Trophoblast cell (in vitro differentiated cells and primary cell): ENCODE measurements at regions not wholly inside any gene's neighbourhood (a gene's known extent, or its start where the extent isn't known, plus 50 kb on each side); places are given as distances from the start of the nearest gene placed in this dataset.
"Not testable (repeated sequence)": the region's sequence is repeated elsewhere in the genome, so short reads cannot be mapped to it uniquely, and the experiment has no call there.

ENCODE experiments used
- DNase-seq, 2 donors: peaks; one replicate each; pipeline ENCODE4 v3.0.0-alpha.2; 2016
- H2AFZ ChIP-seq: 2 replicates; pipeline ENCODE4 v1.6.1; 2013; ENCODE audit warnings: low read length, moderate library complexity, mild to moderate bottlenecking; ENCODE audit not compliant: insufficient read depth, poor library complexity
- H2AK5ac ChIP-seq: 2 replicates; pipeline ENCODE4 v1.6.1; 2013; ENCODE audit warnings: mild to moderate bottlenecking, low read length
- H2BK120ac ChIP-seq: 2 replicates; pipeline ENCODE4 v1.6.1; 2013; ENCODE audit warnings: low read length, mild to moderate bottlenecking, moderate library complexity; ENCODE audit not compliant: insufficient read depth, poor library complexity
- H2BK12ac ChIP-seq: 2 replicates; pipeline ENCODE4 v1.6.1; 2013; ENCODE audit warnings: mild to moderate bottlenecking, low read length, moderate library complexity
- H2BK5ac ChIP-seq: 2 replicates; pipeline ENCODE4 v1.6.1; 2013; ENCODE audit warnings: low read length, low read depth, moderate library complexity, mild to moderate bottlenecking; ENCODE audit not compliant: poor library complexity
- H3K14ac ChIP-seq: 2 replicates; pipeline ENCODE4 v1.6.1; 2013; ENCODE audit warnings: mild to moderate bottlenecking, low read length
- H3K18ac ChIP-seq: 2 replicates; pipeline ENCODE4 v1.6.1; 2013; ENCODE audit warnings: mild to moderate bottlenecking, low read length
- H3K23ac ChIP-seq: 2 replicates; pipeline ENCODE4 v1.6.1; 2013; ENCODE audit warnings: low read length
- H3K27ac ChIP-seq: 2 replicates; pipeline ENCODE4 v1.5.1; 2013; ENCODE audit warnings: low read depth, mild to moderate bottlenecking, inconsistent platforms, low read length, moderate library complexity
- H3K27me3 ChIP-seq: 2 replicates; pipeline ENCODE4 v1.6.1; 2013; ENCODE audit warnings: inconsistent platforms, mild to moderate bottlenecking, low read length, moderate library complexity; ENCODE audit not compliant: insufficient read depth
- H3K36me3 ChIP-seq, 2 experiments: 1 replicate in 1 of 2; 2 replicates in 1 of 2; pipeline ENCODE4 v1.6.1; 2013; ENCODE audit warnings: low read length in 2 of 2, mild to moderate bottlenecking in 2 of 2, moderate library complexity in 1 of 2; ENCODE audit not compliant: insufficient read depth in 2 of 2, control insufficient read depth in 1 of 2
- H3K4ac ChIP-seq: 2 replicates; pipeline ENCODE4 v1.6.1; 2013; ENCODE audit warnings: low read depth, mild to moderate bottlenecking, low read length, moderate library complexity
- H3K4me1 ChIP-seq, 2 experiments: 1 replicate in 1 of 2; 2 replicates in 1 of 2; pipeline ENCODE4 v1.6.1; 2013; ENCODE audit warnings: low read length in 2 of 2, mild to moderate bottlenecking in 2 of 2, moderate library complexity in 1 of 2; ENCODE audit not compliant: insufficient read depth in 2 of 2, control insufficient read depth in 1 of 2
- H3K4me2 ChIP-seq: 2 replicates; pipeline ENCODE4 v1.6.1; 2013; ENCODE audit warnings: inconsistent platforms, mild to moderate bottlenecking, low read length, moderate library complexity
- H3K4me3 ChIP-seq: 2 replicates; pipeline ENCODE4 v1.5.1; 2013; ENCODE audit warnings: mild to moderate bottlenecking, low read depth, low read length, inconsistent platforms
- H3K79me1 ChIP-seq: one replicate; pipeline ENCODE4 v1.6.1; 2013; ENCODE audit warnings: low read length
- H3K79me2 ChIP-seq: 2 replicates; pipeline ENCODE4 v1.6.1; 2013; ENCODE audit warnings: low read length, mild to moderate bottlenecking; ENCODE audit not compliant: control insufficient read depth, insufficient read depth, poor library complexity
- H3K9ac ChIP-seq: 2 replicates; pipeline ENCODE4 v1.6.1; 2013; ENCODE audit warnings: mild to moderate bottlenecking, low read length
- H3K9me3 ChIP-seq: 2 replicates; pipeline ENCODE4 v1.6.1; 2013; ENCODE audit warnings: low read depth, mild to moderate bottlenecking, control low read depth, inconsistent platforms, low read length; ENCODE audit not compliant: insufficient read depth
- H4K12ac ChIP-seq: 2 replicates; pipeline ENCODE4 v1.6.1; 2013; ENCODE audit warnings: low read depth, mild to moderate bottlenecking, low read length, moderate library complexity
- H4K8ac ChIP-seq: 2 replicates; pipeline ENCODE4 v1.6.1; 2013; ENCODE audit warnings: low read depth, mild to moderate bottlenecking, low read length, moderate library complexity
- H4K91ac ChIP-seq: one replicate; pipeline ENCODE4 v1.6.1; 2013; ENCODE audit warnings: low read depth, mild to moderate bottlenecking, low read length, moderate library complexity
- WGBS: extraction: QIAGEN DNeasy Blood & Tissue Kit; methylation state at CpG from one replicate; pipeline ENCODE4 v1.1.7; 2013; ENCODE audit warnings: missing lambda C conversion rate; ENCODE audit not compliant: insufficient read length, insufficient coverage; ENCODE audit errors: extremely low coverage; 5-methylcytosine and 5-hydroxymethylcytosine counted together

DNA sequence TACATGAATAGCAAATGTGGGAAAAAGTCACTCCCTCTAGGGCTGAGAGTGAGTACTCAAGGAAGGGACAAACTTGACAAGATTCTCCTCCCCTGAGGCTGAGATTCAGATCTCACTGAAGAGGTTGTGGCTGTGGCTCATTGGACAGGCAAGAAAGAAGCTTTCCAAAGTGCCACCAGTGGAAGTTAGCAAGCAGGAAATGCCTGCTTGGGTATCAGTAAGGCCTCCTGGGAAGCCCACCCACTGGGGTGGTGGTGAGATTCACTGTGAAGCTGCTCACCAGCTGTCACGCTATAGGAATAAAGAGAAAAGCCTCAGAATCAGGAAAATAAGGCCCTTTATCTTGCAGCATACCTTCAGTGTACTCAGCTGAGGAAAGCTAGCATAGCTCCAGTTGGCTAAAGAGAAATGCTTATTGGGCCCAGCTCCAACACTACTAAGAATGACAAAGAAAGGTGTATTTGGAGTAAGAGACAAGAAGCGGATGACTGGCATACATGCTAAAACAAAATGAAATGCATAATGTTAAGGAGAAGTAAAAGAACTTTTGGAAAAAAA lies 274.4 kb upstream of the TOM1L1 start:
- Histone ChIP-seq H3K14ac (no peak overlapping the region), H4K91ac (no peak overlapping the region), H4K12ac (no peak overlapping the region), H3K9me3 (no peaks in the 10 kb centered on the region), H2BK5ac (no peak overlapping the region), H2BK120ac (no peak overlapping the region), H3K79me1 (no peaks in the 10 kb centered on the region), H2AK5ac (no peak overlapping the region), H3K27me3 (no peaks in the 10 kb centered on the region), H3K4ac (no peak overlapping the region), H3K4me3 (no peak overlapping the region), H2BK12ac (no peak overlapping the region), H3K36me3 (no peaks in the 10 kb centered on the region), H2AFZ (no peak overlapping the region), H3K79me2 (no peaks in the 10 kb centered on the region), H4K8ac (no peak overlapping the region), H3K23ac (no peak overlapping the region), H3K9ac (no peak overlapping the region), H3K4me2 (no peak overlapping the region), H3K18ac (no peak overlapping the region), H3K27ac (no peak overlapping the region), H3K4me1 (no peaks in the 10 kb centered on the region)
- WGBS: no CpG with 5 or more reads among the region's 2 CpGs
- no peak for DNase-seq

DNA sequence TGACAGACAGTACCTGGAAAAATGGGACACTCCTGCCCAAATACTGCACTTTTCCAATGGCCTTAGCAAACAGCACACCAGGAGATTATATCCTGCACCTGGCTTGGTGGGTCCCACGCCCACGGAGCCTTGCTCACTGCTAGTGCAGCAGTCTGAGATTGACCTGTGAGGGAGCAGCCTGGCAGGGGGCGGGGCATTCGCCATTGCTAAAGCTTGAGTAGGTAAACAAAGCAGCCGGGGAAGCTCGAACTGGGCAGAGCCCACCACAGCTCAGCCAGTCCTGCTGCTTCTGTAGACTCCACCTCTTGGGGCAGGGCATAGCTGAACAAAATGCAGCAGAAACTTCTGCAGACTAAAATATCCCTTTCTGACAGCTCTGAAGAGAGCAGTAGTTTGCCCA lies 261.2 kb upstream of the TOM1L1 start:
- not testable (repeated sequence) for H3K9ac ChIP-seq, H2BK5ac ChIP-seq, H3K27ac ChIP-seq, H3K4ac ChIP-seq, H3K14ac ChIP-seq, H4K8ac ChIP-seq, H2BK12ac ChIP-seq, H4K91ac ChIP-seq, H2AK5ac ChIP-seq, H3K79me1 ChIP-seq, H3K23ac ChIP-seq, H3K18ac ChIP-seq, DNase-seq, H3K36me3 ChIP-seq, H3K4me2 ChIP-seq, H3K4me3 ChIP-seq, H3K79me2 ChIP-seq, H2BK120ac ChIP-seq, H2AFZ ChIP-seq, H3K9me3 ChIP-seq, H3K27me3 ChIP-seq, H4K12ac ChIP-seq, H3K4me1 ChIP-seq
- WGBS: no CpG with 5 or more reads among the region's 6 CpGs

DNA sequence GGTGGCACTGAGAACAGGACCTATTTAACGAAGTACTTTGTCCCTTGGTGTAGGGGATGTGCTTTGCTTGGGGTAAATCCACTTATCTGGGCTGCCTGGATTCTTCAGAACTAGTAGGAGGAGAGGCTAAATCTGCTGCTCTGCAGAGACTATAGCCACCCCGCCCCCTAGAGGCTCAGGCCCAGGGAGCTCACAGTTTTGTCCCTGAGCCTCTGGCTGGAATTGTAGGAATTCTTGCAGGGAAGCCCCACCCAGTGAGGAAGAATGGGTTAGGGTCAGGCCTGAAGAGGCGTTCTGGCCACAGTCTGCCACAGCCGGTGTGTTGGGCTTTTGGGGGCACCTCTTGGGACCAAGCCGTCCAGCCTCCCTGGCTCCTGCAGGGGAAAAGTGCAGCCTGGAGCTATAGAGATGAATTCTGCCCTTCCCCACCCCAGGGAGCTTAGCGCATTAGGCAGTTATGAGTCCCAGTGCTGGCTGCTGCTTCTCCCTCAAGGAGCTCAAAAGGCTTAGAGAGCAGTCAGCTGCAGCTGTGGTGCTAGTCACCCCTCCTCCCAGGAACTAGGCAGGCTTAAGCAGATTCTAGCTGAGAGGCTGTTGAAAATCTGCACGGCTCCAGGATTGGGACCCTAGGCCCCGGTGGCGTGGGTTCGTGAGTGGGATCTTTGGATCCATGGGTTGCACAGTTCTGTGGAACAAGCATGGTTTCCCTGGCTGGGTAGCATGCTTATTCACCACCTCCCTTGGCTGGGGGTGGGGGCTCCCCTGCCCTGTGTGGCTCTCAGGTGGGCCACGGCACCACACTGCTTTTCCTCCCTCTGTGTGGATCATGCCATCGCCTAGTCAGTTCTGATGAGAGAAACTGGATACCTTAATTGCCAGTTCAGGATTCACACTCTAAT lies 237.4 kb upstream of the TOM1L1 start:
- Histone ChIP-seq H3K18ac (no peak overlapping the region), H2BK5ac (no peak overlapping the region), H3K36me3 (no peaks in the 10 kb centered on the region), H3K4me1 (peaks cover 0 to 5% of the 10 kb centered on the region in 2 experiments), H3K79me1 (no peaks in the 10 kb centered on the region), H3K4me3 (no peak overlapping the region), H3K4me2 (no peak overlapping the region), H3K27ac (no peak overlapping the region), H4K91ac (no peak overlapping the region), H4K12ac (no peak overlapping the region), H2AK5ac (no peak overlapping the region), H3K9me3 (no peaks in the 10 kb centered on the region), H4K8ac (no peak overlapping the region), H3K4ac (no peak overlapping the region), H3K14ac (no peak overlapping the region), H3K9ac (no peak overlapping the region), H2AFZ (no peak overlapping the region), H3K23ac (no peak overlapping the region), H3K79me2 (no peaks in the 10 kb centered on the region), H2BK12ac (no peak overlapping the region), H2BK120ac (no peak overlapping the region), H3K27me3 (no peaks in the 10 kb centered on the region)
- DNase-seq: no peak
- WGBS: no CpG with 5 or more reads among the region's 12 CpGs

DNA sequence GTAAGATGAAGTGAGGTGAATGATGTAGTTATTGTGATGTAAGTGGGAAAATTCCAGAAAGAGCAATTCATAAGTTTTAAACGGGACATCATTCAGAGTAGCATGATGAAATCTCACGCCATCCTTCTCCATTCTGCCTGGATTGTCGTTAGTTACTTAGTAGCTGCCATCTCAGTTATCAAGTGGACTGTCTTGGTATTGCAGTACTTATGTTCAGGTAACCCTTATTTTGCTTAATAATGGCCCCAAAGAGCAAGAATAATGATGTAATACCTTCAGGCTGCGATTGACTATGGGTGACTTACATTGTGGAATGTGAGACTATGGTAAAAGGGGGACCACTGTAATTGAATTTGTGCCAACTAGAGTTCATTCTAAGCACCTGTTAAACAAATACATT lies 234.1 kb upstream of the TOM1L1 start:
- H3K36me3 ChIP-seq: no peaks in the 10 kb centered on the region
- H3K9me3 ChIP-seq: no peaks in the 10 kb centered on the region
- no peaks in the 10 kb centered on the region for H3K79me2 ChIP-seq
- H3K14ac ChIP-seq: no peak overlapping the region
- H2BK12ac ChIP-seq: no peak overlapping the region
- H2BK120ac ChIP-seq: no peak overlapping the region
- no peak overlapping the region for H3K4ac ChIP-seq
- no peak overlapping the region for H2AFZ ChIP-seq
- H4K12ac ChIP-seq: no peak overlapping the region
- no peaks in the 10 kb centered on the region for H3K79me1 ChIP-seq
- H3K27ac ChIP-seq: no peak overlapping the region
- no peak overlapping the region for H4K91ac ChIP-seq
- no peak overlapping the region for H3K4me2 ChIP-seq
- H3K18ac ChIP-seq: no peak overlapping the region
- no peak overlapping the region for H2AK5ac ChIP-seq
- peaks cover 0 to 5% of the 10 kb centered on the region in 2 experiments for H3K4me1 ChIP-seq
- DNase-seq: no peak
- H2BK5ac ChIP-seq: no peak overlapping the region
- H3K9ac ChIP-seq: no peak overlapping the region
- no peaks in the 10 kb centered on the region for H3K27me3 ChIP-seq
- H3K23ac ChIP-seq: no peak overlapping the region
- no peak overlapping the region for H3K4me3 ChIP-seq
- WGBS: no CpG with 5 or more reads among the region's 4 CpGs
- H4K8ac ChIP-seq: no peak overlapping the region
